Eye (tissue), 1 donor: ENCODE measurements at regions not wholly inside any gene's neighbourhood (a gene's known extent, or its start where the extent isn't known, plus 50 kb on each side); places are given as distances from the start of the nearest gene placed in this dataset.
A peak's percentile ranks its signal among the peaks of the same experiment; 100 is the strongest.

Experiments used
- DNase-seq: peaks from one replicate; pipeline ENCODE4 v3.0.0-alpha.2; 2015

- DNase-seq = no peak
Observed at GRCh38 chr14:83779266-83779665, 1750.7 kb upstream of the FLRT2 start.

GRCh38 chr14:83780321-83780720 lies 1749.6 kb upstream of the FLRT2 start:
- no peak for DNase-seq

GRCh38 chr14:83798421-83798820 lies 1731.5 kb upstream of the FLRT2 start:
- DNase-seq = no peak

GRCh38 chr14:83799233-83799632 lies 1730.7 kb upstream of the FLRT2 start:
- DNase-seq = no peak

GRCh38 chr14:83814896-83815295 lies 1715.0 kb upstream of the FLRT2 start:
- DNase-seq = no peak

GRCh38 chr14:83816761-83817160 lies 1713.2 kb upstream of the FLRT2 start:
- DNase-seq = no peak

GRCh38 chr14:83825843-83826242 lies 1704.1 kb upstream of the FLRT2 start:
- peak; percentile 39 for DNase-seq

GRCh38 chr14:83826838-83827237 lies 1703.1 kb upstream of the FLRT2 start:
- DNase-seq = peak; percentile 63

GRCh38 chr14:83827383-83827782 lies 1702.6 kb upstream of the FLRT2 start:
- DNase-seq = no peak

GRCh38 chr14:83828406-83828805 lies 1701.5 kb upstream of the FLRT2 start:
- no peak for DNase-seq

- DNase-seq = no peak
Observed at GRCh38 chr14:83830316-83830715, 1699.6 kb upstream of the FLRT2 start.

- DNase-seq = no peak
Observed at GRCh38 chr14:83838226-83838625, 1691.7 kb upstream of the FLRT2 start.

- DNase-seq = peak; percentile 53
Observed at GRCh38 chr14:83842547-83842946, 1687.4 kb upstream of the FLRT2 start.

GRCh38 chr14:83847102-83847501 lies 1682.8 kb upstream of the FLRT2 start:
- no peak for DNase-seq

GRCh38 chr14:83850092-83850491 lies 1679.9 kb upstream of the FLRT2 start:
- DNase-seq = peak; percentile 55

GRCh38 chr14:83856334-83856733 lies 1673.6 kb upstream of the FLRT2 start:
- DNase-seq = no peak

- no peak for DNase-seq
Observed at GRCh38 chr14:83860631-83861155, 1669.3 kb upstream of the FLRT2 start.

- DNase-seq = no peak
Observed at GRCh38 chr14:83863042-83863774, 1666.7 kb upstream of the FLRT2 start.

- peak; percentile 55 for DNase-seq
Observed at GRCh38 chr14:83864106-83864505, 1665.8 kb upstream of the FLRT2 start.

- DNase-seq = peak; percentile 62
Observed at GRCh38 chr14:83867566-83868225, 1662.2 kb upstream of the FLRT2 start.

- no peak for DNase-seq
Observed at GRCh38 chr14:83870546-83871270, 1659.2 kb upstream of the FLRT2 start.

- no peak for DNase-seq
Observed at GRCh38 chr14:83873669-83874068, 1656.3 kb upstream of the FLRT2 start.

GRCh38 chr14:83874662-83875061 lies 1655.3 kb upstream of the FLRT2 start:
- DNase-seq = no peak

- DNase-seq = no peak
Observed at GRCh38 chr14:83883732-83884131, 1646.2 kb upstream of the FLRT2 start.
